ENCODE measurements at regions not wholly inside any gene's neighbourhood (a gene's known extent, or its start where the extent isn't known, plus 50 kb on each side); places are given as distances from the start of the nearest gene placed in this dataset.

DNA sequence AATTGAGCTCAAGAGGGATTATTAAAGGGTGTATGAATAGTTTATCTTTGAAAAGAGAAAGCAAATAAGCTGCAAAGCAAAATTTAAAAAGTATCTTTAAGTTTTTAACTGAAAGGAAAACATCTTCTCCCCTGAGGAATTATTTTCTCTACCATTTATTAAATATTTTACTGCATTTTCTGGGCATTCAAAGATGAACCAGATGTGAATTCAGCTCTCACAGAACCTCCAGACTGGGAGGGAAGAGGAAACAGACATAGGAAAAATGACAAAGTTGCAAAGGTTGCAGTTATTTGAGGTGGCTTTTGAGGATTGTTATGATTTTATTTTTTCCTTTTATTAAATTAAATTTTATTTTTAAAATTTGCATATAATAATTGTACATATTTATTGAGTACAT, 122.7 kb upstream of the SESN3 start:
- DNase-seq (ENCODE audit: low spot score): no peak
- in situ Hi-C loops (cut with HindIII; ENCODE audit: low sequenced_read_pairs): no loop called here

DNA sequence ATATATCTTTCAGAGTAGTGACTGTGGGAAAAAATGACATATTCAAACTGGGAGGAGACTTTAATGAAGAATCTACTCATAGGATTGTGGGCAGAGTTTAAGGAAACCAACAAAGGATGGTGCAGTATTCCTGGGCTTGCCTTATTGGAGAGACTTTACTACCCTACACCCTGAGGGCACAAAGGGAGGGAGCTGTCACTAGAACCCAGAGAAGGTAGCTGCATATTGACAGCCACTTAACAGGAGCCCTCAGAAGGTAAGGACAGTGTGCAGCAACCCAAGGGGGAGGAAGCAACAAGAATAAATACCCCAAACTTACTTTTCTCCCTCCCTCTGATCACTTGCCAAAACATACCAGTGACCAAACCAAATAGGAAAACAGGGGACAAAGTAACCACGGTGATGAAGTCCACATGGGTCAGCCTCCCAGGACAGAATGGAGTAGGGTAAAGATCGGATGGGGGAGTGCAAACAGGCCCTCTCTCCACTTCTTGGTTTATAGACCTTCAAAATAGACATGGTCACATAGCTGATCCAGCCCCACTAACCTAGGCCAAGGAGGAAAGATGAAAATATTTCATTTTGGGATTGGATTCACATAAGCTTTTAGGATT, 121.8 kb upstream of the SESN3 start:
- in situ Hi-C loops (cut with HindIII; ENCODE audit: low sequenced_read_pairs): no loop called here

DNA sequence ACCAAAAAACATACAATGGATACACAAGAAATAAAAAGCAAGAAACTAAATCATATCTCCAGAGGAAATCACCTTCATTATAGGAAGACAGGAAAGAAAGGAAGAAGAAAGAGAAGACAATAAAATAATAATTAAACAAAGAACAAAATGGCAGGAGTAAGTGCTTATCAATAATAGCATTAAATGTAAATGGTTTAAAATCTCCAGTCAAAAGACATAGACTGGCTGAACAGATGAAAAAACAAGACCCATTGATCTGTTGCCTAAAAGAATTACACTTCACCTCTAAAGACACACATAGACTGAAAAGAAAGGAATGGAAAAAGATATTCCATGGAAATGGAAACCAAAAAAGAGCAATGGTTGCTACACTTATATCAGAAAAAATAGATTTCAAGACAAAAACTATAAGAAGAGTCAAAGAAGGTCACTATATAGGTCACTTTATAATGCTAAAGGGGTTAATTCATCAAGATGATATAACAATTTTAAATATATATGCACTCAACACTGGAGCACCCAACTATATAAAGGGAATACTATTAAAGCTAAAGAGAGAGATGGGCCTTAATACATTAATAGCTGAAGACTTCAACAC, 118.4 kb upstream of the SESN3 start:
- in situ Hi-C loops (cut with HindIII; ENCODE audit: low sequenced_read_pairs): no loop called here

More for the DNA sequence above, 121.8 kb upstream of the SESN3 start:
- no peak for DNase-seq (ENCODE audit: low spot score)

DNA sequence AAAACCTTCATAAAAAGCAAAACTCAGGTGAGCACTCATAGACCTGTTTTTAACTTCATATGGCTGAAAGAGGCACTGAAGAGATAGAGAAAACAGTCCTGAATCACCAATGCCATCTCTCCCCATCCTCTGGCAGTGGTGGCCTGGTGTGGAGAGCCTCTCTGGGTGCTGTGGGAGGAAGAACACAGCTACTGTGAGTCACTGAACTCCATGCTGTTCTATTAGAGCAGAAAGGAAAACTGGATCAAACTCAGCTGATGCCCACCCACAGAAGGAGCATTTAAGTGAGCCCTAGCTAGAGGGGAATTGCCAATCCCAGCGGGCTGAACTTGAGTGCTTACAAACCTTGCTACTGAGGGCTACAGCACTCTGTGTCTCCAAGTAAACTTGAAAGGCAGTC, 115.3 kb upstream of the SESN3 start:
- in situ Hi-C loops (cut with HindIII; ENCODE audit: low sequenced_read_pairs): no loop called here
- DNase-seq (ENCODE audit: low spot score): no peak

More for the DNA sequence above, 118.4 kb upstream of the SESN3 start:
- no peak for DNase-seq (ENCODE audit: low spot score)

DNA sequence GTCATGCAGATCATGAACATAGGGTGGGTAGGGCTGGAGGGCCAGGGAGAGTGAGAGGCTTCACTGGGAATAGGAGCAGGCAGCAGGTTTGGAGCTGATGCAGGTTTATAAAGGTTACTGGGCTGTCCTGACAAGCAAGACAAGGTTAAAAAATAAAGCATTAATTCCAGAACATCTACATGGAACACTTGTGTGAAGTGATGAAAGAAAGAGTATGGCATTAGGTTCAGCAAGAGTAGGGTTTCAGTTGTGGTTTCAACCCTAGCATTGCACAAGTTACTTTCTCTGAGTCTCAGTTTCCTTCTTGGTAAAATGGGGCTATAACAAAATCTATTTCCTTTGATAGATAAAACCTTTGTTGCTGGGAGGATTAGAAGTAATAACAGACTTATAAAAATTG, 114.6 kb upstream of the SESN3 start:
- no peak for DNase-seq (ENCODE audit: low spot score)
- in situ Hi-C loops (cut with HindIII; ENCODE audit: low sequenced_read_pairs): no loop called here

DNA sequence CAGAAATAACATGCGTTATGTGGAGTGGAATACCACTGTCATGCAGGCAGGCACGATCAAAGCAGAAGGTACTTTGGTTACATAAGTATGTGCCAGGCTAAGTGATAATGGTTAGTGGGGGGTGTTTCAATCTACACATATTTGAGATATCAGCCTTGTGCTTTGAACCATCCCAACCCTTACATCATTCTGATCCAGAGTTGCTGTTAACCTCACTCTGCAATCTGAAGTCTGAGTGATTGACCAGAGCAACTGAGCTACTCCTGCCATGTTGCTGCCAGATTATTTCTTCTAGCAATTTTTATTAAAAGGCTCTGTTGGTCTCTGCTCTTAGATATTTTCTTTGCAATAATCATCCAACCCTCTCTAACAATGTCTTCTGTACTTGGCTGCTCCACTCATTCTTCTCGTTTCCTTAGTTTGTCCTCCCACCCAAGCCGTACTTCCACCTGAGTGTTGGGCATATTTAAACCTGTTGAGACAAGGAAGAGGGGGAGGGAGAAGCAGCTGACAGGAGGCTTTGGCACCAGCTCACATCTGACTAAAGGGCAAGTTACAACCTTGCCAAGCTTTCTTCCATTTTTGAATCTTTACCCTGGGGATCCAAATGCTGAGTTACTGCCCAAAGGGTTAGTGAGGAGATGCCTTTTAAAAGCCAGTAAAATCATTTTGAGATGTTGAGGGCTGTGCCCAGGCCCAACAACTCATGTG, 114.1 kb upstream of the SESN3 start:
- in situ Hi-C loops (cut with HindIII; ENCODE audit: low sequenced_read_pairs): no loop called here
- no peak for DNase-seq (ENCODE audit: low spot score)

DNA sequence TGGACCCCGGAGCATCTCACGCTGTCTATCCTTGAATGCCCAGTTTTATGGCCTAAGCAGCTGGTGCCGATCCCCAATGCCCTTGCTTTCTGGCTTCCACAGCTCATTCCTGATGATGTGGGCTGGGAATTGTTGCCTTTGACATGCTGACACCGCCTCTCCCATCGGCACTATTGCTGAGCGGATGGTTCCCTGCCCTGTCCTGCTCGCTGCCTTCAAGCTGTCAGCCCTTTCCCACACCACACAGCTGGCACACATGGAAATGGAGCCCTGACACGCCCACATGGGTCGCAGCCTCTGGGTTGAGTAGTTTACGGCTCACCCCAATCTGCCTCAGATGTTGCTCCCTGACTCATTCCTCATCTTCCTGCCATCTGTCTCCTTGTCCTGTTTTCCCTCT, 110.2 kb upstream of the SESN3 start:
- DNase-seq (ENCODE audit: low spot score): no peak
- in situ Hi-C loops (cut with HindIII; ENCODE audit: low sequenced_read_pairs): no loop called here

DNA sequence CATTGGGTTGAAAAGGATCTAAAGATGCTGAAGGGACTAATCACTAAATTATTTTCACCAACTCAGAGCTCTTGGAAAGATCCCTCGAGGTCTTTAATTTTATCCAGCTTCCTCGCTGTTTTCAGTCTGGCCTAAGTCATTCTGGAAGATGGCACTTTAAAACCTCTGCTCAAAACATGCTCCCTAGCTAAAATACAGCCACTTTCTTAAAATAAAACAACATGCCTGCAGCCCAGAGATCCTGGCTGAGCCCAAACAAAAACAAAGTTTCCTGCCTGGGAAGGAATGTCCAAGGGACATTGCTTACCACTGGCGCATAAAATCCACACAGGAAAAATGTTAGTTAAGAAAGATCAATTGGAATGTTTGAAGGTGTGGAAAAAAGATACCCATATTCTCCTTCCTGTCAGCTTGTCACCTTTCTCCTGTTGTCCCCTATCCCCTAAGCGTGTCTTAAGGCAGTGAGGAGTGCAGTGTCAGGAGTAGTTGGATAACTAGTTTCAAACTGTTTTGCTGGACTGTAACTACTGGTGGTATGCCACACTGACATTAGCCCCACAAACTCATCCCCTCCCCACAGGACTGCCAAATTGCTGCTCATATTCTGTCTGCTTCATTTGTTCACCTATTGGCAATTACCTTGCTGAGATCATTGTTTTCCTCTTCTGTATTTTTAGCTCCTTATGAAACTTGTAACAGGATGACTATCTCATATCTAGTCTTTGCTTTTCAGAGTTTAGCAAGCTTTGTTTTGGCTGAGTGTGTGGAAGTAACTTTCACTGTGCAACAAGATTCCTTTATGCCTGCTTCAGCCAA, 108.3 kb upstream of the SESN3 start:
- in situ Hi-C loops (cut with HindIII; ENCODE audit: low sequenced_read_pairs): no loop called here
- DNase-seq (ENCODE audit: low spot score): no peak

DNA sequence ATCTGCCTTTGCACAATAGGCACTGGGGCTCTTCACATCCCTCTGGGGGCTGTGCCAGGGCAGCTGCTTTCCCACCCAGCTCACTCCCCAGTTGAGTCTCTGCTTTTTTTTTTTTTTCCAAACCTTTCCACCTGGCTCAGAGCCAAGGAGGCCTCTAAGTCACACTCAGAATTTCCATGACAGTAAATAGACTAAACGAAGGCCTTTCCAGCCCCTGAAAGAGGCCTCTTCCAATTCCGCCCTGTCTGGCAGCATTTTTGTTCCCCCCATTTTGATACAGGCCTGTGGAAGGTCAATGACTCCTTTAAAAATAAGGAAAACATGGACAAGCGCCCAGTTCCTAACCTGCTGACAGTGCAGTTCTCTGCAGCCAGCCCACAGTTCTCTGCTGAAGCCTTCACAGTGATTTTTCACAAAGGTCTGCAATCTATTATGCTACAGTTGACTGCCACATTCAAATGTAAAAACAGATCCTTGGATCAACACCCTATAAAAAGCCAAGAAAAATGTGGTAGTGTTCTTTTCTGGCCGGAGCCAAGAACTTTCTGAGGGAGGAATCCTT, 107.5 kb upstream of the SESN3 start:
- in situ Hi-C loops (cut with HindIII; ENCODE audit: low sequenced_read_pairs): no loop called here
- DNase-seq (ENCODE audit: low spot score): peak; percentile 28

DNA sequence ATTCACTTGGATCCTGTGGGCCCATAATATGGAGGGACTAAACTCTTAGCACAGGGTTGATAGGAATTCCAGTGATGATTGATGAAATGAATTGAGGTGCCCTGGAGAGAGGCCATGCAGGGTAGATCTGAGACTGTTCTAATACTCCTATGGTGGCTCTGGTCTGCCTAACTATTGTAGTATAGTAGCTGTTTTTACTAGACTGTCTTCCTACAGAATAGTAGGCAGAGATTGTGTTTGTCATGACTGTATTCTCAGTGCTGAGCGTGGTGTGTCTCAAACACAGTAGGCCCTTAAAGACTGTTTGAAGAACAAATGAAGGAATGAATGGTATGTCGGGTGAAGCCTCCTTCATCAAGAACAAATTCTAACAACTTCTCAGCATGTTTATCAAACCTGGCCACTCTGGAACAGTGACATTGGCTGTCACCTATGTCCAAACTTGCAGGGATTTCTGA, 107.0 kb upstream of the SESN3 start:
- in situ Hi-C loops (cut with HindIII; ENCODE audit: low sequenced_read_pairs): no loop called here
- no peak for DNase-seq (ENCODE audit: low spot score)

DNA sequence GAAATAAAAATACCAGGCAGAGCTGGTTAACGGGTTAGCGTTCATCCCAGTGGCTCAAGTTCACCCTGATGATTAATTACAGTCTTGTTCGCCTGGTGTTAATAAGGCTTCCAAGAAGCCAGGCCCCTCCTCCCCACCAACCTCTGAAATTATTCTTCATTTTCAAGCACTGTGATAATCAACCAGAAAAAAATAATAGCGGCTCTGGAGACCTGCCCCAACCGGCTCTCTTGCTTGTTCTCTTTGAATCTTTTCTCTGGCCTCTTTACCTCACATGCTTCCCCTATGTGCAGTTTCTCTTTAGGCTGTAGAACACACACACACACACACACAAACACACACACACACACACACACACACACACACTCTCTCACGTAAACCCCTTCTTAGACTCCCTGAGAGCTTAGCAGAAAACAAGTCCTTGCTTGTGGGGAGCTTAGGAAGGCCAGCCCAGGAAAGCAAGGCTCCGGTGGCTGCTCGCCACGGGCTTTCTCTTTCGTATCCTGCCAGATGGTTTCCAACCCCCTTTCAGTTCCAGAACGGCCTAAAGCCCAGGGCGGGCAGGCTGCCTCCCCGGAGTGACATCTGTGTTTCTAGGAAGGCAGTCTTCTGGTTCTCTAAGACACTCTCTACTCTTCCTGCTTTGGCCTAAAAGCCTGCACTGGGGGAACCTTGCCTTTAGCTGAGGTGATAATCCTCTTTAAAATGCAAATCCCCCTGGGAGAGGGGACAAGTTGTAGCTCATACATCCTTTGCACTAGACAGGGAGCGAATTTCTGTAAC, 106.4 kb upstream of the SESN3 start:
- DNase-seq (ENCODE audit: low spot score): peak; percentile 92
- in situ Hi-C loops (cut with HindIII; ENCODE audit: low sequenced_read_pairs): no loop called here

DNA sequence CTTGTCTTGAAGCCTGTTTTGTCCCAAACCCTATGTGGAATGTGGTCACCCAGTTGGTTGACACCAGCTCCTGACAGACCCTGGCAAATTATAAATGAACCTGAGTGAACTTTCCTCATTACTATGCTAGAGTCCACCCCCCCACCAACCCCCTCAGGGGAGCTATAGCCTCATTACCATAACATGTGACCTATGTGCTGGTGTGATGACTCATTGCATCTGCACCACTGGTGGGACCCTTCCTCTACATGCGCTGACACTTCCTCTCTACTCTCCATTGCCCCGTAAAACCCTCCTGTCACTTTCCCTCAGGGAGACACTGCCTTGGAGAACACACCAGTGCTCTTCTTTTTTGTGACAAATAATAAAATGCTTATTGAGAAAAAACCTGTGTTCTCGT, 105.0 kb upstream of the SESN3 start:
- DNase-seq (ENCODE audit: low spot score): no peak
- in situ Hi-C loops (cut with HindIII; ENCODE audit: low sequenced_read_pairs): no loop called here

DNA sequence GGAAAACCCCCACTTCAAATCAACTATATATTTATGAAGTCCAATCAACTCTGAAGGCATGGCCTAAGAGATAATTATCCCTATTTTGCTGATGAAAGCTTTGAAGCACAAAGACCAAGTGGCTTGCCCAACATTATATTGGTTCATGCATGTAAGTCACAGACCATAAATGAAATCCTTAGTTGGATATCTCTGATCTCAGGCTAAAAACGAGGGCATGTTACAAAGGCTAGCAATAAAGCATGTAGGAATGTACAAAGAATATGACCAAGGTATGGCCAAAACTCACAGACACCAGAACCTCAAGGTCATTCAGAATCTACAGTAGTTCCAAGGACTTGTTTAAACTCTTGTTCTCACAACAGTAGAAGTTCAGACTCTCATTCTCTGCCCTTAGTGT, 100.2 kb upstream of the SESN3 start:
- in situ Hi-C loops (cut with HindIII; ENCODE audit: low sequenced_read_pairs): no loop called here
- DNase-seq (ENCODE audit: low spot score): no peak

DNA sequence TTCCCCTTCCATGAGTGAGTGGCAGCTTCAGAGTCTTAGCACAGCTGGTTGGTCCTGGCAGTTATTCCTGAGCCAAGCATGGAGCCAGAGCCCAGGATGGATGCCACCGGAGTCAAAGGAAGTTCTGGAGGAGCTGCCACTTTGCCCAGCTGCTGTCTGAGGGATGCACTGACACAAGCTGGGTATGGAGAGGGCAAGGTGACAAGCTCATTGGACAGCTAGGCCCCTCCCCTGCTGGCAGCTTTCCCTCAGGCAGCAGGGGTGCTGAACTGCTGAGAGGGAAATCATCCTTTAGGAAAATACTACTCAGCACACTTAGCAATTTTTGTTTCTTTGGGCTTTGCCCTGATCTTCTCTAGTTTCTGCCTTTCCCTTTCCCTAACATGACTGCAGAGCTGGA, 99.3 kb upstream of the SESN3 start:
- DNase-seq (ENCODE audit: low spot score): no peak
- in situ Hi-C loops (cut with HindIII; ENCODE audit: low sequenced_read_pairs): no loop called here

DNA sequence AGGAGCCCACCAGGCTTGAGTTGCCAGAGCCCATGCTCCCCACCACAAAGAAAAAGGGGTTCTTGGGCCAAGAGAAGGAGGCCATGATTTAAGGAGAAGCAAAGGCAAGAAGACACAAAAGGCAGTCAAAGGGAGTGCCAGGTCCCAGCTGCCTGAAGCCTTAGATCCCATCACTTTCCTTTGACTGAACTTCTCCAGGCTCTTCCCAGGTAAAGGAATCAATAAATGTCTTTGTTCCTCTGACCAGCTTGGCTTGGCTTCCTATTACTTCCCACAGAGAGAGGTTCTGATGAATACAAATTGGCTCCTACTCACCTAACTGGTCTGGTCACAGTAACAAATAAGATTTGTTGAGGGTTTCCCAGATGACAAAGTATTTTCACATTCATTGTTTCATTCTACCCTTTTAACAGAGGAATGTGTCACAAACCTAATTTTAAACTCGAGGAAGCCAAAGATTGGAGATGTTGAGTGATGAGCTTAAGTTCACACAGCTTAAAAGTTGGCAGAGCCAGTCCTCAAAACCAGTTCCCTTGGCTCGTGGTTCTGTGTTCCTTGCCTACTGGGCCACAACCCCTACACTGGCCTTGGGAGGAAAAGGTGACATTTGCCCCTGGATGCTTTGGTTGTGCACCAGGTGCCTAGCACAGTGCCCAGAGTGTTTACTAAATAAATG, 96.4 kb upstream of the SESN3 start:
- in situ Hi-C loops (cut with HindIII; ENCODE audit: low sequenced_read_pairs): no loop called here

DNA sequence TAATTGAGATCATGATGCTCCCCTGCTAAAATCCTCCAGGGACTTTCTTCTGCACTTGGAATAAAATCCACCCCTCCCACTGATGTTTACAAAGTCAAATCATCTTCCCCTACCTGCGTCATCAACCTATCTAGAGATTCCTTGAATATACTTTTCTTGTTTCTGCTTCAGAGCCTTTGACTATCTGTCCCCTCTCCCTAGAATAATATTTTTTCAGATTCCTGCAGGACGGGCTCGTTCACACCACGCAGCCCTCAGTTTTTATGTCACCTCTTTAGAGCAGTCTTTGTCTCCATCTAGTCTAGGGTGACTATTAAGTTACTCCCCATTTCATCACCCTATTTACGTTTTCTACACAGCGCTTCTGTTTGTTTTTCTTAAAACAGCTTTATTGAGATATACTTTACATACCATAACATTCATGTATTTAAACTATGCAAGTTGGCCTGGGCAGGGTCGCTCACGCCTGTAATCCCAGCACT, 94.8 kb upstream of the SESN3 start:
- DNase-seq (ENCODE audit: low spot score): no peak
- in situ Hi-C loops (cut with HindIII; ENCODE audit: low sequenced_read_pairs): no loop called here

More for the DNA sequence above, 96.4 kb upstream of the SESN3 start:
- DNase-seq (ENCODE audit: low spot score): no peak

DNA sequence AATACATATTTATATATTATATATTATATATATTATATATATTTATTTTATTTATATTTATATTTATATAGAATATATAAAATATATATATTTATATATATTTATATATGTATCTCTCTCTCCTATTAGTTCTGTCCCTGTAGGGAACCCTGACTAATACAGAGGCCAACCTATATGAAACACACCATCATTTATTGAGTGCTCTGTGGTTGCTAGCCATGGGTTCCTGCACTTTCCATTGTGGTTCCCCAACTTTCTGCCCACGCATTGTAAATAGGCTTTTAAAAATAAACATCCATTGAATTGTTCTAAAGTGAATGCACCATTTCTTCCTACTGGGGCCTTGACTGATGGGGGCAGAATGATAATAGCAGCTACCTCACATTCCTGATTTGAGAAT, 93.8 kb upstream of the SESN3 start:
- in situ Hi-C loops (cut with HindIII; ENCODE audit: low sequenced_read_pairs): no loop called here

DNA sequence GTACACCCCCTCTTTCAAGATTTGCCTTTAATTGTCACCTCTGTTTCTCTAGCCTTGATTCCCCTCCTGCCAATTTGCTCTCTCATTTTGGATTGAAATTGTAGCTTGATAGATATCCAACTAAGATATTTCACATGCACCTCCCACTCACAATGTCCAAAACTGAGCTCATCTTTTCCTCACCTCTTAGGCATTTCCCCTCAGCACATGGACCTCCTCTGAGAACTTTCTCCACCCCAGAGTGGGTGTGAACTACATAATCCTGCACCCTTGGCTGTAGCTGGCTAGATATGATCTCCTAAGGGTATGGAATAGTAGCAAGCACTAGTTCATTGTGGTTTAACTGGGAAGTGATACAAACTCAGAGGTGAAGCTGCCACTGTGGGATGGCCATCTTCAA, 91.5 kb upstream of the SESN3 start:
- in situ Hi-C loops (cut with HindIII; ENCODE audit: low sequenced_read_pairs): no loop called here
- DNase-seq (ENCODE audit: low spot score): no peak

More for the DNA sequence above, 93.8 kb upstream of the SESN3 start:
- no peak for DNase-seq (ENCODE audit: low spot score)
